Neuronal stem cell (in vitro differentiated cells): ENCODE measurements at regions not wholly inside any gene's neighbourhood (a gene's known extent, or its start where the extent isn't known, plus 50 kb on each side); places are given as distances from the start of the nearest gene placed in this dataset.

Experiments used
- DNase-seq: peaks from one replicate; pipeline ENCODE4 v3.0.0-alpha.2; 2013; ENCODE audit warnings: low spot score
- H2AFZ ChIP-seq: one replicate; pipeline ENCODE4 v1.6.1; 2013; ENCODE audit warnings: mild to moderate bottlenecking, low read length, inconsistent platforms
- H2AK5ac ChIP-seq: 2 replicates; pipeline ENCODE4 v1.6.1; 2013; ENCODE audit warnings: low read depth, mild to moderate bottlenecking, inconsistent platforms, low read length, moderate library complexity, mixed read lengths
- H2BK120ac ChIP-seq: 2 replicates; pipeline ENCODE4 v1.6.1; 2013; ENCODE audit warnings: low read depth, mild to moderate bottlenecking, inconsistent platforms, low read length, moderate library complexity, mixed read lengths
- H2BK12ac ChIP-seq: one replicate; pipeline ENCODE4 v1.6.1; 2013; ENCODE audit warnings: low read length, inconsistent platforms
- H2BK15ac ChIP-seq: 2 replicates; pipeline ENCODE4 v1.6.1; 2013; ENCODE audit warnings: mild to moderate bottlenecking, low read length, inconsistent platforms, mixed read lengths
- H2BK5ac ChIP-seq: one replicate; pipeline ENCODE4 v1.6.1; 2013; ENCODE audit warnings: inconsistent platforms, mild to moderate bottlenecking, low read length, moderate library complexity
- H3K14ac ChIP-seq: one replicate; pipeline ENCODE4 v1.6.1; 2013; ENCODE audit warnings: low read length, inconsistent platforms
- H3K18ac ChIP-seq: 2 replicates; pipeline ENCODE4 v1.6.1; 2013; ENCODE audit warnings: low read length, inconsistent platforms
- H3K23ac ChIP-seq: 2 replicates; pipeline ENCODE4 v1.6.1; 2013; ENCODE audit warnings: low read depth, mild to moderate bottlenecking, mixed read lengths, low read length, inconsistent platforms; ENCODE audit not compliant: poor library complexity
- H3K27ac ChIP-seq: replicated peaks from 3 replicates; pipeline ENCODE4 v1.5.1; 2013; ENCODE audit warnings: low read length, inconsistent platforms
- H3K27me3 ChIP-seq, 3 experiments: 2 replicates each; pipeline ENCODE4 v1.6.1; 2013; ENCODE audit warnings: low read length in 3 of 3, mild to moderate bottlenecking in 2 of 3, inconsistent platforms in 1 of 3, low read depth in 1 of 3, mixed read lengths in 1 of 3, moderate library complexity in 1 of 3; ENCODE audit not compliant: control insufficient read depth in 3 of 3, insufficient read depth in 3 of 3
- H3K36me3 ChIP-seq, 2 donors: replicated peaks in 1 of 2; 2 replicates each; pipeline ENCODE4 v1.6.1; 2013; ENCODE audit warnings: low read length in 2 of 2; ENCODE audit not compliant: control insufficient read depth in 2 of 2, insufficient read depth in 2 of 2
- H3K4ac ChIP-seq: 2 replicates; pipeline ENCODE4 v1.6.1; 2013; ENCODE audit warnings: inconsistent platforms, mild to moderate bottlenecking, low read length, moderate library complexity
- H3K4me1 ChIP-seq, 2 donors: 1 replicate in 1 of 2; 2 replicates in 1 of 2; pipeline ENCODE4 v1.6.1; 2013; ENCODE audit warnings: low read length in 2 of 2, low read depth in 1 of 2; ENCODE audit not compliant: control insufficient read depth in 2 of 2, insufficient read depth in 1 of 2
- H3K4me2 ChIP-seq: one replicate; pipeline ENCODE4 v1.6.1; 2013; ENCODE audit warnings: mild to moderate bottlenecking, low read length, inconsistent platforms; ENCODE audit not compliant: insufficient read depth, poor library complexity, severe bottlenecking
- H3K4me3 ChIP-seq, 2 donors: 2 replicates each; pipeline ENCODE4 v1.5.1; 2013; ENCODE audit warnings: low read length in 2 of 2, mild to moderate bottlenecking in 2 of 2, inconsistent platforms in 1 of 2, moderate library complexity in 1 of 2
- H3K79me1 ChIP-seq: one replicate; pipeline ENCODE4 v1.6.1; 2013; ENCODE audit warnings: low read depth, mild to moderate bottlenecking, inconsistent platforms, low read length, moderate library complexity
- H3K9ac ChIP-seq: one replicate; pipeline ENCODE4 v1.6.1; 2013; ENCODE audit warnings: mild to moderate bottlenecking, low read depth, low read length, inconsistent platforms; ENCODE audit not compliant: poor library complexity
- H3K9me3 ChIP-seq, 2 donors: replicated peaks in 1 of 2; 2 replicates each; pipeline versions ENCODE3 to v1.6.1; 2013; ENCODE audit warnings: low read length in 2 of 2, mild to moderate bottlenecking in 2 of 2, inconsistent platforms in 1 of 2, low read depth in 1 of 2, mixed read lengths in 1 of 2, moderate library complexity in 1 of 2; ENCODE audit not compliant: control insufficient read depth in 2 of 2, insufficient read depth in 1 of 2
- H4K8ac ChIP-seq: one replicate; pipeline ENCODE4 v1.6.1; 2013; ENCODE audit warnings: low read depth, mild to moderate bottlenecking, inconsistent platforms, low read length, moderate library complexity
- H4K91ac ChIP-seq: one replicate; pipeline ENCODE4 v1.6.1; 2013; ENCODE audit warnings: low read length, low read depth, mild to moderate bottlenecking, inconsistent platforms; ENCODE audit not compliant: poor library complexity
- WGBS, 2 donors: extraction: QIAGEN DNeasy Blood & Tissue Kit; methylation state at CpG; one replicate each; pipeline ENCODE4 v1.1.7; 2013; ENCODE audit warnings: missing lambda C conversion rate in 2 of 2, mixed read lengths in 1 of 2; ENCODE audit not compliant: insufficient read length in 2 of 2, insufficient replicate concordance in 1 of 2; ENCODE audit errors: extremely low coverage in 2 of 2; 5-methylcytosine and 5-hydroxymethylcytosine counted together

GRCh38 chr1:84759756-84760155 is 69.5 kb upstream of the SSX2IP start:
- Histone ChIP-seq H3K4ac (no peak overlapping the region), H3K18ac (no peak overlapping the region), H2BK5ac (no peak overlapping the region), H2BK15ac (no peak overlapping the region), H2BK120ac (no peak overlapping the region), H3K4me3 (no peak overlapping the region), H3K36me3 (no peaks in the 10 kb centered on the region), H3K9me3 (no peaks in the 10 kb centered on the region), H3K79me1 (no peaks in the 10 kb centered on the region), H3K4me2 (no peak overlapping the region), H3K23ac (no peak overlapping the region), H3K4me1 (peaks cover 0 to 2% of the 10 kb centered on the region in 2 donors), H2BK12ac (no peak overlapping the region), H3K27me3 (no peaks in the 10 kb centered on the region), H2AK5ac (no peak overlapping the region), H2AFZ (no peak overlapping the region), H3K14ac (no peak overlapping the region), H3K9ac (no peak overlapping the region), H4K8ac (no peak overlapping the region), H3K27ac (no peak overlapping the region), H4K91ac (no peak overlapping the region)
- DNase-seq = no peak
- WGBS, 2 donors = no CpG with 5 or more reads among the region's 10 CpGs

DNA sequence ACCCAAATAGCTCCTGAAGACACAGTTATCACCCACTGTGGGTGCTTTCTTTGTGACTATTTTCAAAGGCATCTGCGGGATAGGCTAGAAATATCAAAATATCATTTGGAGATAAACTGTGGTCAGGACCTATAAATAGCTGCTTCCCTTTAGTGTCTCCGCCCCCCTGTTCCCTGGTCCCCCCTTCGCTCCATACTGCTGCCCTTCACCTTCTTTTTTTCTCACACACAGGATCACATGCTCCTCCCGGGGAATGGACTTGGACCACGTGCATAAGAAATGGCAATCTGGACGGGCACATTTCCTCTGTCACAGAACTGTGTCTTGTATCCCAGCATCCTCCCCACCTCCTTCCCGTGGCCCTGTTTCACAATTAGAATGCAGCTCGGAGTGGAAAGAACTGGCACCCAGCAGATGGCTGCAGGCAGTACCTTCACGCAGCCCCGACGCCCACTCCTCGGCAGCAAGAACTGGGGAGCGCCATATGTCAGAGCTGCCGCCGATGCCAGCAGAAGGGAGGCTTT is 68.8 kb upstream of the SSX2IP start:
- Histone ChIP-seq H3K23ac (no peak overlapping the region), H2BK15ac (no peak overlapping the region), H3K4ac (no peak overlapping the region), H2BK12ac (no peak overlapping the region), H2BK120ac (no peak overlapping the region), H4K91ac (no peak overlapping the region), H3K4me3 (no peak overlapping the region), H4K8ac (no peak overlapping the region), H3K79me1 (no peaks in the 10 kb centered on the region), H3K4me1 (peaks cover 0 to 2% of the 10 kb centered on the region in 2 donors), H3K14ac (no peak overlapping the region), H3K36me3 (no peaks in the 10 kb centered on the region), H2BK5ac (no peak overlapping the region), H3K9me3 (no peaks in the 10 kb centered on the region), H3K4me2 (no peak overlapping the region), H3K27ac (no peak overlapping the region), H2AFZ (no peak overlapping the region), H3K18ac (peak overlapping the region; percentile 65), H2AK5ac (no peak overlapping the region), H3K9ac (no peak overlapping the region), H3K27me3 (no peaks in the 10 kb centered on the region)
- WGBS, 2 donors = no CpG with 5 or more reads among the region's 15 CpGs
- DNase-seq = no peak

GRCh38 chr1:84758476-84758875 is 68.2 kb upstream of the SSX2IP start:
- H4K91ac ChIP-seq = no peak overlapping the region
- H2BK5ac ChIP-seq = no peak overlapping the region
- H3K4me3 ChIP-seq = no peak overlapping the region
- no peak overlapping the region for H3K9ac ChIP-seq
- peaks cover 0 to 2% of the 10 kb centered on the region in 2 donors for H3K4me1 ChIP-seq
- H2BK15ac ChIP-seq = no peak overlapping the region
- no peak overlapping the region for H3K18ac ChIP-seq
- H3K36me3 ChIP-seq = no peaks in the 10 kb centered on the region
- no CpG with 5 or more reads among the region's 3 CpGs for WGBS, 2 donors
- no peaks in the 10 kb centered on the region for H3K9me3 ChIP-seq
- H4K8ac ChIP-seq = no peak overlapping the region
- no peak overlapping the region for H2AFZ ChIP-seq
- DNase-seq = no peak
- H3K27ac ChIP-seq = no peak overlapping the region
- H3K79me1 ChIP-seq = no peaks in the 10 kb centered on the region
- no peaks in the 10 kb centered on the region for H3K27me3 ChIP-seq
- no peak overlapping the region for H3K4ac ChIP-seq
- no peak overlapping the region for H3K4me2 ChIP-seq
- H3K23ac ChIP-seq = no peak overlapping the region
- no peak overlapping the region for H2AK5ac ChIP-seq
- H3K14ac ChIP-seq = no peak overlapping the region
- no peak overlapping the region for H2BK12ac ChIP-seq
- no peak overlapping the region for H2BK120ac ChIP-seq

GRCh38 chr1:84757301-84757700 is 67.0 kb upstream of the SSX2IP start:
- Histone ChIP-seq H2AK5ac (no peak overlapping the region), H2BK15ac (no peak overlapping the region), H3K4me2 (no peak overlapping the region), H3K4me3 (no peak overlapping the region), H2BK12ac (no peak overlapping the region), H3K9ac (no peak overlapping the region), H2BK120ac (no peak overlapping the region), H3K27ac (no peak overlapping the region), H3K14ac (no peak overlapping the region), H3K18ac (no peak overlapping the region), H4K8ac (no peak overlapping the region), H3K79me1 (no peaks in the 10 kb centered on the region), H3K27me3 (no peaks in the 10 kb centered on the region), H3K36me3 (no peaks in the 10 kb centered on the region), H3K4me1 (peaks cover 0 to 2% of the 10 kb centered on the region in 2 donors), H3K23ac (no peak overlapping the region), H2BK5ac (no peak overlapping the region), H3K4ac (no peak overlapping the region), H2AFZ (no peak overlapping the region), H3K9me3 (no peaks in the 10 kb centered on the region), H4K91ac (no peak overlapping the region)
- WGBS, 2 donors = no CpG with 5 or more reads among the region's 4 CpGs
- no peak for DNase-seq
